ENCODE measurements at regions not wholly inside any gene's neighbourhood (a gene's known extent, or its start where the extent isn't known, plus 50 kb on each side); places are given as distances from the start of the nearest gene placed in this dataset.

DNA sequence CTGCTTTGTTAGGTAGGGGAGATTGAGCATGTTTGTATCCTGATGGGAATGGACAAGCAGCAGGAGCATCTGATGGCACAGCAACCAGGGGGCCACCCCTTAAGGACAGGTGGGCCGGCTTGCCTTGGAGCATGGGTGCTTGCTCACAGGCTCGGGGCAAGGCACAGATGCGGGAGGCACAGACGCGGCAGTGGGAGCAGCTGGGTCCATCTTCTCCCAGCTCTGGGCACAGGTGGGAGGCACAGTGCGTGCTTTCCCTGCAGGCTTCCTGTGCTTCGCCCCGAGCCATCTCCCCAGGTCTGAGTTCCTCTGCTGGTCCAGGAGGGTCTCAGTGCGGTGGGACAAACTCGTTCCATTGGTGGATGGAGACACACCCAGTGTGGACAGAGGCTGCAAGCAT, 73.6 kb upstream of the BHLHE23 start:
- no peak overlapping the region for H3K27ac ChIP-seq
- H3K4me3 ChIP-seq = no peak overlapping the region
- intact Hi-C loops (cut with DNase I) = no loop called here
- TF ChIP-seq POLR2A (IDR thresholded peaks at IDR 0.05) (no peak), POLR2AphosphoS5 (IDR thresholded peaks at IDR 0.05; ENCODE audit: insufficient read depth in 1 of 2, low read depth in 1 of 2) (no peak)
- TF ChIP-seq, protein P1, sequence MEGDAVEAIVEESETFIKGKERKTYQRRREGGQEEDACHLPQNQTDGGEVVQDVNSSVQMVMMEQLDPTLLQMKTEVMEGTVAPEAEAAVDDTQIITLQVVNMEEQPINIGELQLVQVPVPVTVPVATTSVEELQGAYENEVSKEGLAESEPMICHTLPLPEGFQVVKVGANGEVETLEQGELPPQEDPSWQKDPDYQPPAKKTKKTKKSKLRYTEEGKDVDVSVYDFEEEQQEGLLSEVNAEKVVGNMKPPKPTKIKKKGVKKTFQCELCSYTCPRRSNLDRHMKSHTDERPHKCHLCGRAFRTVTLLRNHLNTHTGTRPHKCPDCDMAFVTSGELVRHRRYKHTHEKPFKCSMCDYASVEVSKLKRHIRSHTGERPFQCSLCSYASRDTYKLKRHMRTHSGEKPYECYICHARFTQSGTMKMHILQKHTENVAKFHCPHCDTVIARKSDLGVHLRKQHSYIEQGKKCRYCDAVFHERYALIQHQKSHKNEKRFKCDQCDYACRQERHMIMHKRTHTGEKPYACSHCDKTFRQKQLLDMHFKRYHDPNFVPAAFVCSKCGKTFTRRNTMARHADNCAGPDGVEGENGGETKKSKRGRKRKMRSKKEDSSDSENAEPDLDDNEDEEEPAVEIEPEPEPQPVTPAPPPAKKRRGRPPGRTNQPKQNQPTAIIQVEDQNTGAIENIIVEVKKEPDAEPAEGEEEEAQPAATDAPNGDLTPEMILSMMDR (IDR thresholded peaks at IDR 0.05) = no peak
- no peaks in the 10 kb centered on the region for H3K9me3 ChIP-seq
- H3K36me3 ChIP-seq = no peaks in the 10 kb centered on the region
- no peaks in the 10 kb centered on the region for H3K27me3 ChIP-seq
- no peaks in the 10 kb centered on the region for H3K4me1 ChIP-seq
- no peak for DNase-seq (ENCODE audit: extremely low spot score in 2 of 2)

DNA sequence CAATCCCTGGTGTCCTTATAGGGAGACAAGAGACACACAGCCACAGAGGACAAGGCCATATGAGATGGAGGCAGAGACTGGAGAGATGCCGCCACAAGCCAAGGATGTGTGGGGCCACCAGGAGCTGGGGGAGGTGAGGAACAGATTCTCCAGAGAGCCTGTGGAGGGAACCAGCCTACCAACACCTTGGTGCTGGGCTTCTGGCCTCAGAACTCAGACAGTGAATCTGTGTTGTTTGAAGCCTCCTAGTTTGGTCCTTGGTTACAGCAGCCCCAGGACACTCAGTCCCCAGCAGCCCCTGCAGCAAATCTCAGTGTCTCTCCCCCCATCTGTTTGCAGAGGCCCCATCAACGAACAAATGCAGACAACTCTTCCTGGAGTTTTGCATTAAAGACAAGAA, 73.2 kb upstream of the BHLHE23 start:
- no peaks in the 10 kb centered on the region for H3K4me1 ChIP-seq
- intact Hi-C loops (cut with DNase I) = no loop called here
- no peaks in the 10 kb centered on the region for H3K27me3 ChIP-seq
- no peak overlapping the region for H3K27ac ChIP-seq
- DNase-seq (ENCODE audit: extremely low spot score in 2 of 2) = no peak
- no peaks in the 10 kb centered on the region for H3K36me3 ChIP-seq
- no peaks in the 10 kb centered on the region for H3K9me3 ChIP-seq
- TF ChIP-seq POLR2A (IDR thresholded peaks at IDR 0.05) (no peak), POLR2AphosphoS5 (IDR thresholded peaks at IDR 0.05; ENCODE audit: insufficient read depth in 1 of 2, low read depth in 1 of 2) (no peak)
- TF ChIP-seq, protein P1 (IDR thresholded peaks at IDR 0.05) = no peak
- H3K4me3 ChIP-seq = no peak overlapping the region

DNA sequence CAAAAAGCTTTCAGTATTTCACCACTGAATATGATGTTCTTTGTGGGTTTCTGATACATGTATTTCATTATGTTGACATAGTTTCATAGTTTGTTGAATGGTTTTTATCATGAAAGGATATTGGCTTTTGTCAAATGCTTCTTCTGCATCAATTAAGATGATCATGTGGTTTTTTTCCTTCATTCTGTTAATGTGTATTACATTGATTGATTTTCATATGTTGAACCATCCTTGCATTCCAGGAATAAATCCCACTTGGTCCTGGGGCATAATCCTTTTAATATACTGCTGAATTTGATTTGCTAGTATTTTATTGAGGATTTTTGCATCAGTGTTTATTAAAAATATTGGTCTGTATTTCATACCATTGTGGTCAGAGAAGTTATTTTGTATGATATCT, 70.9 kb upstream of the BHLHE23 start:
- H3K27ac ChIP-seq = no peak overlapping the region
- H3K9me3 ChIP-seq = no peaks in the 10 kb centered on the region
- no peaks in the 10 kb centered on the region for H3K27me3 ChIP-seq

DNA sequence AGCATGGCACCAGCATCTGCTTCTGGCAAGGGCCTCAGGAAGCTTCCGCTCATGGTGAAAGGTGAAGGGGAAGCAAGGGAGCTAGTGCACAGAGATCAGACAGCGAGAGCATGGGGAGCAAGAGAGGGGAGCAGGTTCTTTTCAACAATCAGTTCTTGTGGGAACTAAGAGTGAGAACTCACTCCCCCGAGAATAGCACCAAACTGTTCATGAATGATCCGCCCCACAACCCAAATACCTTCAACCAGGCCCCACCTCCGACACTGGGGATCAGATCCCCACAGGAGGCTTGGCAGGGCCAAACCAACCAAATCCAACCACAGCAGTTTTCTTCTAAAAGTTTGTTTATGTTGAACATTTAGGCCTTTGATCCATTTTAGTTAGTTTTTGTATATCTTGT, 69.7 kb upstream of the BHLHE23 start:
- Histone ChIP-seq H3K4me3 (no peak overlapping the region), H3K36me3 (no peaks in the 10 kb centered on the region), H3K4me1 (no peaks in the 10 kb centered on the region), H3K27me3 (peaks cover 5% of the 10 kb centered on the region), H3K9me3 (no peaks in the 10 kb centered on the region), H3K27ac (no peak overlapping the region)
- intact Hi-C loops (cut with DNase I) = no loop called here
- DNase-seq (ENCODE audit: extremely low spot score in 2 of 2) = no peak
- no peak for TF ChIP-seq POLR2AphosphoS5 (IDR thresholded peaks at IDR 0.05; ENCODE audit: insufficient read depth in 1 of 2, low read depth in 1 of 2)

More for the DNA sequence above, 70.9 kb upstream of the BHLHE23 start:
- TF ChIP-seq, protein P1 (IDR thresholded peaks at IDR 0.05) = no peak
- no peak for TF ChIP-seq POLR2A (IDR thresholded peaks at IDR 0.05)
- no peak for TF ChIP-seq POLR2AphosphoS5 (IDR thresholded peaks at IDR 0.05; ENCODE audit: insufficient read depth in 1 of 2, low read depth in 1 of 2)
- Histone ChIP-seq H3K36me3 (no peaks in the 10 kb centered on the region), H3K4me1 (no peaks in the 10 kb centered on the region), H3K4me3 (no peak overlapping the region)
- intact Hi-C loops (cut with DNase I) = no loop called here
- DNase-seq (ENCODE audit: extremely low spot score in 2 of 2) = no peak

DNA sequence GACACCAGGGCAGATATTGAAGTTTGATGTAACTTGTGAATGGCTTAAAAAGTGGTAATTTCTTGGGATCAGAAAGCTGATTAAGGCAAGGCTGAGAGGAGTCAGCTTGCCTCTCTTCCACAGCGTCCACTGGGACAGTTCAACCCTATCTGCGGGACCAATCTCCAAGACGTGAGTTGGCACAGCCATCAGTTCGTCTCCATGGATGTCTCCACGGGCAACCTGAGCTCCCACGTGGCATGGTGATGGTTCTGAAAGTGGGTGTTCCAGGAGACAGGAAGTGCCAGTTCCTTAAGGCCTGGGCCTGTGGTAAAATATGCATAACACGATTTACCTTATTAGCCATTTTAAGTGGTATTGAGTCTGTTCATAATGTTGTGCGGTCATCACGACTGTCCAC, 67.9 kb upstream of the BHLHE23 start:
- intact Hi-C loops (cut with DNase I) = no loop called here
- Histone ChIP-seq H3K9me3 (no peaks in the 10 kb centered on the region), H3K27me3 (peaks cover 5% of the 10 kb centered on the region), H3K27ac (no peak overlapping the region), H3K4me1 (no peaks in the 10 kb centered on the region), H3K4me3 (no peak overlapping the region), H3K36me3 (no peaks in the 10 kb centered on the region)
- DNase-seq (ENCODE audit: extremely low spot score in 2 of 2) = no peak
- TF ChIP-seq POLR2AphosphoS5 (IDR thresholded peaks at IDR 0.05; ENCODE audit: insufficient read depth in 1 of 2, low read depth in 1 of 2) = no peak
- TF ChIP-seq POLR2A (IDR thresholded peaks at IDR 0.05) = no peak
- TF ChIP-seq, protein P1 (IDR thresholded peaks at IDR 0.05) = no peak

DNA sequence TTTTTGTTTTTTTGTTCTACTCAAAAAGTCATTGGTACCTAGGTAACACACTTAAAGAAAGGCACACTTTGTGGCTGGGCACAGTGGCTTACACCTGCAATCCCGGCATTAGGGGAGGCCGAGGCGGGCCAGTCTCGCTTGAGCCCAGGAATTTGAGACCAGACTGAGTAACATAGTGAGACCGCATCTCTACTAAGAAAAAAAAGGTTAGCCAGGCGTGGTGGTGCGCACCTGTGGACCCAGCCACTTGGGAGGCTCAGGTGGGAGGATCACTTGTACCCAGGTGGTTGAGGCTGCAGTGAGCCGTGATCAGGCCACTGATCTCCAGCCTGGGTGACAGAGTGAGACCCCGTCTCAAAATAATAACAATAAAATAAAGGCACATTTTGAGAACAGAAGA, 67.4 kb upstream of the BHLHE23 start:
- peaks cover 5% of the 10 kb centered on the region for H3K27me3 ChIP-seq
- no peak overlapping the region for H3K4me3 ChIP-seq
- no peaks in the 10 kb centered on the region for H3K4me1 ChIP-seq
- intact Hi-C loops (cut with DNase I) = no loop called here
- DNase-seq (ENCODE audit: extremely low spot score in 2 of 2) = no peak
- TF ChIP-seq POLR2AphosphoS5 (IDR thresholded peaks at IDR 0.05; ENCODE audit: insufficient read depth in 1 of 2, low read depth in 1 of 2) = no peak
- TF ChIP-seq, protein P1 (IDR thresholded peaks at IDR 0.05) = no peak
- TF ChIP-seq POLR2A (IDR thresholded peaks at IDR 0.05) = no peak
- no peaks in the 10 kb centered on the region for H3K36me3 ChIP-seq
- H3K9me3 ChIP-seq = no peaks in the 10 kb centered on the region
- H3K27ac ChIP-seq = no peak overlapping the region

Measured in vagina (tissue), 2 donors.